Esophagus squamous epithelium (tissue), 4 donors: ENCODE measurements at regions not wholly inside any gene's neighbourhood (a gene's known extent, or its start where the extent isn't known, plus 50 kb on each side); places are given as distances from the start of the nearest gene placed in this dataset.

Experiments used
- POLR2A ChIP-seq, 4 donors: fragments of 450-650 bp; IDR thresholded peaks; one replicate each; pipeline ENCODE4 v1.6.1; 2017; ENCODE audit warnings: antibody characterized with exemption in 4 of 4, mild to moderate bottlenecking in 4 of 4, moderate library complexity in 3 of 4
- TF ChIP-seq, protein P1 (sequence below), 6 experiments: fragments of 450-650 bp in 4 of 6; fragments of 200-600 bp in 2 of 6; sonication (generic) in 2 of 6; IDR thresholded peaks; one replicate each; pipeline ENCODE4 v1.5.1; 2016 to 2019; ENCODE audit warnings: antibody characterized with exemption in 6 of 6, mild to moderate bottlenecking in 4 of 6, moderate library complexity in 4 of 6

DNA sequence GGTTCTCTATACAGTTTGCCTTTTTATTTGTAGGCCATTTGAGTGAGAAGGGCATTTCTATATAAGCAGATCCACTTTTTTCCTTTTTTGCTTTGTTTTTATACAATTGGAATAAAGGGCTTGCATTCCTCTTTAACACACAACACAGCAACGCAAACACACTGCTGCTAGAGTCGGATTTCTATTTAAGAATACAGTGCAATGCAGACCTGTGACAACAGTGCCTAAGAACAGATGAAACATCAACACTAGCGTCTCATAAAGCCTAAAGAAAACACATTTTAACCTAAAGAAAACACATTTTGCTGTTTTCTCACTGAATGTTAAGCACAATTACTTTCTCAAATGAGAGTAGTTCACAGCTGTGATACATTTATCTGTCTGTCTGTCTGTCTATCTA, 1141.1 kb downstream of the CDH11 start:
- no peak for TF ChIP-seq POLR2A (IDR thresholded peaks at IDR 0.05)
- TF ChIP-seq, protein P1, sequence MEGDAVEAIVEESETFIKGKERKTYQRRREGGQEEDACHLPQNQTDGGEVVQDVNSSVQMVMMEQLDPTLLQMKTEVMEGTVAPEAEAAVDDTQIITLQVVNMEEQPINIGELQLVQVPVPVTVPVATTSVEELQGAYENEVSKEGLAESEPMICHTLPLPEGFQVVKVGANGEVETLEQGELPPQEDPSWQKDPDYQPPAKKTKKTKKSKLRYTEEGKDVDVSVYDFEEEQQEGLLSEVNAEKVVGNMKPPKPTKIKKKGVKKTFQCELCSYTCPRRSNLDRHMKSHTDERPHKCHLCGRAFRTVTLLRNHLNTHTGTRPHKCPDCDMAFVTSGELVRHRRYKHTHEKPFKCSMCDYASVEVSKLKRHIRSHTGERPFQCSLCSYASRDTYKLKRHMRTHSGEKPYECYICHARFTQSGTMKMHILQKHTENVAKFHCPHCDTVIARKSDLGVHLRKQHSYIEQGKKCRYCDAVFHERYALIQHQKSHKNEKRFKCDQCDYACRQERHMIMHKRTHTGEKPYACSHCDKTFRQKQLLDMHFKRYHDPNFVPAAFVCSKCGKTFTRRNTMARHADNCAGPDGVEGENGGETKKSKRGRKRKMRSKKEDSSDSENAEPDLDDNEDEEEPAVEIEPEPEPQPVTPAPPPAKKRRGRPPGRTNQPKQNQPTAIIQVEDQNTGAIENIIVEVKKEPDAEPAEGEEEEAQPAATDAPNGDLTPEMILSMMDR (IDR thresholded peaks at IDR 0.05), result no peak
